DMS79 (cell line): ENCODE measurements at regions not wholly inside any gene's neighbourhood (a gene's known extent, or its start where the extent isn't known, plus 50 kb on each side); places are given as distances from the start of the nearest gene placed in this dataset.

Experiments
- DNase-seq: peaks from one replicate; lab custom pipeline; 2025; lab: John Stamatoyannopoulos, UW

DNA sequence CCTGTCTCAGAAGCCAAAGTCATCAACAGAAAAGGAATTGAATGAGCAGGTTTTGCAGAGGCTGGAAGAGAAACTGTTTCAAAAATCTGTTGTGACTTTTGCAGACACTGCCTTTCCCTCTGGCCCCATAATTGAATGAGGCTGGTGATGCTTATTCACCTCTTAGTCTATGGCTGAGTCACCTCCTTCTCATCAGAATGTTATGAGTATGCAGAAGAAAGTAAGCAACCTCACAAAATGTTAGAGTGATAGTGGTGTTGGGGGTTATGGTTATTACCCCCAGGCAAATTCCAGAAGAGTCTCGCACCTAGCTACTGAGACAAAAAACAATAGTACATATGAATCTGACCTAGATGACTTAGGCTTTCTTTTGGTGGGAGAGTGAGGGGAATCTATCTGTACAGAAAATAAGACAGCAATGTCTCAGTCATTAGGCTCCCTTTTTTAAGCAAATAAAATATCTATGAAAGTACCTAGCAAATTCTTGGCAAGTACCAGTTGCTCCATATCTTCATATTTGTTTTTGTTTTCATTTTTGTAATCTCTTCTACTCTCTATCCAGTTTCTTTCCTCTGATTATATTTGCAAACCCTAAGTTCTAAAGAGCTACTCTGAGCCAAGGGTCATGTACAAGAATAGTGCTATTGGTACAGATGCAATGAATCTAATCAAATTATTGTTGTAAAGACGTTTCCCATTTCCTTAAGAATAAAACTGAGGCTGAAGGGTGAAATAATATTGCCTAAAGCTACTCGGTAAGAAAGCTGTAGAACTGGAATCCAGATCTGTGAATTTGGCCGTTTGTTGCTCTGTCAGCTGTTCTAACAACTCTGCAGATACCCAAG is 498.1 kb upstream of the TNC start:
- no peak for DNase-seq

DNA sequence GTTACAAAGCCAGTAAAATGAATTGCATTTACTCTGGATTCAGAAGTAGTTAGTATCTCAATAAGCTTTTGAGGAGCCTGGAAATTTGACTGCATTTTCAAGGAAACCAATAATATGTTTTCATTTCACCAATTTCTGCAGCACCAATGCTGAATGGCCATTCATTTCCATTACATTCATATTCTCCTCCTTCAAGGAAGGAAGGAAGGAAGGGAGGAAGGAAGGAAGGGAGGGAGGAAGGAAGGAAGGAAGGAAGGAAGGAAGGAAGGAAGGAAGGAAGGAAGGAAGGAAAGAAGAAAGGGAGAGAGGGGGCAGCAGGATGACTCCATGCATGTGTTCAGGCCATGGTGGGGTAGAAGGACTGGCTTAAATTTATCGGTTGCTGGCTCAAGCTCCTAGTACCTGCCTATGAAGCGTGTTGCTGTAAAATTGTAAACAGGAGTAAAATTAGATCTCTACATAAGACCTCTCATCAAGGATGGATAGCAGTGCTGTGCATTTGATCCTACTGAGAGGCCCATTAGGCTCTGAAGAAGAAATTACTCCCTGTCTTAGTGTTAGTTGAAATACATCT is 498.8 kb upstream of the TNC start:
- DNase-seq = no peak

DNA sequence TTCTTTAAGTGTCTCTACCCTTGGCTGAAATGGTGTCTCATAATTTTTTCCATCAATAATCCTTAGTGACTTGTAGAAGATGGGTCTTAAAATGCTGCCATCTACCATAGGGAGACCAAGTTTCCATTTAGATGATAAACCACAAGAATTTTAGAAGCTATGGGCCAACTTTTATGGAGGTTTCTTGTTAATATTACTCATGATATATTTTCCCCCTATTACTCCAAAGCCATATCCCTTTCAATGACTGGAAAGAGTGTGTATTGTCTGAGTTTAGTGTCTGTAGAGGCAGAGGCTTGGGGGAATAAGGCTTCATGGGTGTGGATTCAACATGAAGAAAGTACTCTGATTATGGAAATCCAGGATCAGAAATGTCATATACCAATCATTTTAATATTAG is 507.3 kb upstream of the TNC start:
- DNase-seq = no peak

DNA sequence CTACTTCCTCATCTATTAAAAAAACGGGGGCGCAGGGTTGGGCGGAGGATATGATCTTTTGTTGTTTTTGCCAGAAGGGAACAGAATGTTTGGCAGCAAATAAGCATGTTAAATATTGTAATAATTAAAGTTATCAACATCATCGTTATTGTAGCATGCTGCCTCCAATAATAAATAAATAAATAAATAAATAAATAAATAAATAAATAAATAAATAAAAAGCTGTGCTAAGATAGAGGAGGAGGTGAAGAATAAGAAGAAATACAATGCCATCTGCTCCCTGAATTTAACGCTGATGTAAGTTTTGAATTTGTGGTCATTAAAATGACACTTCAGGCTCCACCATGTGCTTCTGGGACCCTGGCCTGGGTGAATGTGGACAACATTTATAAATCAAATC is 508.0 kb upstream of the TNC start:
- no peak for DNase-seq

DNA sequence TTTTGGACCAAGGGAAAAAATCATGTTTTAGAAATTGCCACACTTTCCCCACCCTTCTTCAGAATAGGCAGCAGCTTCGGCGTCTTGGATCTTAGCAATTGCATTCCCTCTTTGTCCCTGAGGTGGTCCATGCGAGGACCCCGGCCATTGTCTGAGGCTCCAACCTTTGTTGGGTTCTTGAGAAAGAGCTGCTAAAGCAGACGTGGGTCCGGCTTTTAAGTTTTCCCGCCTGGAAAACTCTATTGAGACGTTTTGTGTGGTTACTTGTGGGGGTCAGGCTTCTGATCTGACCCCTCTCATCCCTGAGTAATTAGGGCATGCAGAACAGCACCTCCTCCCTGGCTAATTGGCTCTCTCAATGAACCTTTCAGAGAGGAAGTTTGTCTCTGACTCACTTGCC is 509.6 kb upstream of the TNC start:
- DNase-seq = no peak

DNA sequence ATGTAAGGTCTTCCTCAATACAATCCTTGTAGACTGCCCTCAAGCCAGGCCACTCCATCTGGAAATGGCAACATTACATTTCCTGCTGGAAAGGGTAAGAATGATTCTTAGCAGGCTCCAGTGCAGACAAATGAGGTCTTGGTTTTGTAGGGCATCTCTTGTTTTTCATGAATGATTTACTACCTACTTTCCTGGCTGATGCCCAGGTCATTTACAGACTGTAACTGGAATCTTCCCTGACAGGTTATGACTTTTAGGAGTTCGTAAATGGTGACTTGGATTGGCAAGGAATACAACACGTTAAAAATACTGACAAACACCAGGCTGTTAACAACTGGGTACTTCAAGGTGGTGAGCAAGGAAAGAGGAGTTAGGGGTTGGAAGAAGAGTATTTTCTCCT is 510.5 kb upstream of the TNC start:
- DNase-seq = no peak

DNA sequence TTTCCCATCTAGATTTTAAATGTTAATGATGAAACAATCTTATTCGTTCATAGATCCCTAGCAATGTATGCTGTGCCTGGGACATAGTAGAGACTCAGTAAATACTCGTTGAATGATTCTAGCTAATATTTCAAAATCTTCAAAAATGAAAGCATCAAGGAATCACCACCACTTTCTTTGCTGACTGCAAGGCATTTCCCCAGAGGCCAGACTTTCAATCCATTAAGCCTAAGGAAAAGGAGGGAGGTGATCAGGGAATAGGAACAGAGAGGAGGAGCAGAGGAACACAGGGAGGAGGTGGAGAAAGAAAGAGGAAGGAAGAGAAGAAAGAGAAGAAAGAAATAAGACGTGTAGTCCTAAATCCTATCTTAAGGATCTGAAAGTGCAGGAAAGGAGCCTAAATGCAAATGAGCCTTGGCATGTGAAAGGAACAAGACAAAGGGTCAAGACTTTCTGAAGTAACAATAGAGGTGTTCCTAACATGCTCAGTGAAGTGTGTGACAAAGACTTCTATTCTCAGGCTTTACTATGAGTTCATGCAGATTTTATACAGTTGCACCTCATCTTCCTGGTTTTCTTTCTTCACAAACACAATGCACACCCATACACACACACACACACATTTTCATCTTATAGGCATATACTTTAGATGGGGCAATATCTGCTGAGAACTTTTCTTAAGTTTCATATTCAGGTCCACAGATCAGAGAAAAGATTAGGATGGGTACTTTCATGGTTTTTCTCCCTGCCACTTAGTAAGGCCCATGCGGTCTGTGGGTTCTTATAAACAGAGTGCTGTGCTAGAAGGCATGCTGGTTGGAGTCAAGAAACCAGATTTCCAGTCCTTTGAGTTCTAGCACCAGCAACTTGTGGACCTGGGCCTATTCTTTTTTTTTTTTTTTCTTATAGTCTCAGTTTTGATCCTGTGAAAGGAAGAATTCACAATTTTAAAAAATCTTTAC is 512.2 kb upstream of the TNC start:
- DNase-seq = no peak

DNA sequence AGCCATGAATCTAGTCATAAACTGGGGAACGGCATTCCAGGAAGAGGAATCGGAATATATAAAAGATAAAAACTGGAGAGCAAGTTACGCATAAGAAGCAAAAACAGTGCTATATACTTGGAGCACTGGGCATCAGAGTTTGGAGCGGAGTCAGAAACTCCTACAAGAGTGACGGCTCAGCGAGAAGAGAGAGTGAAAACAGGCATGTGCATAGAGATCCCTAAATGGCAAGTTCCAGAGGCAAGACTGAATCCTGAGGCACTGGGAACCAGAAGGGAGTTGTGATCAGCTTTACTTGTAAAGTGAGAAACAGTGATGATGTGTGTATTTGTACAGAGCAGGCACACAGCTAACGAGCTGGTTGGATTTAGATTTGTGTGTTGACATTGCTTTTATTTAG is 514.4 kb upstream of the TNC start:
- DNase-seq = no peak

DNA sequence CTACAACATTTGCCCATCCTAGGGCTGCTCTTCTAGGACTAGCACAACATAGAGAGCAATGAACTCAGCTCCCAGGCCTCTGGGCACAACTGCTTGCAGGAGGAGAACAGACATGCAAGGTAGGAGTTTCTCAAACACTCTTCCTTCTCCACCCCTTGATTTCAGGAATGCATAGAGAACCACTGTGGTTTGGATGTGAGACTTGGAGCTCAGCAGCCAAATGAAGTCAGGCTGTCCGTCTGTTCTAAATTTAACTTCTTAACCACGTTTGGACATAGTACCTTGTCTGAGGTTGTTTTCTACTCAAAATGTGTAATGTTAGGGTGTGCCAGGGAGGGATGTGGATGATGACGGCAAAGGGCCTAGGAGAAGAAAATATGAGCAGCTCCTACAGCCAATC is 515.1 kb upstream of the TNC start:
- DNase-seq = no peak

DNA sequence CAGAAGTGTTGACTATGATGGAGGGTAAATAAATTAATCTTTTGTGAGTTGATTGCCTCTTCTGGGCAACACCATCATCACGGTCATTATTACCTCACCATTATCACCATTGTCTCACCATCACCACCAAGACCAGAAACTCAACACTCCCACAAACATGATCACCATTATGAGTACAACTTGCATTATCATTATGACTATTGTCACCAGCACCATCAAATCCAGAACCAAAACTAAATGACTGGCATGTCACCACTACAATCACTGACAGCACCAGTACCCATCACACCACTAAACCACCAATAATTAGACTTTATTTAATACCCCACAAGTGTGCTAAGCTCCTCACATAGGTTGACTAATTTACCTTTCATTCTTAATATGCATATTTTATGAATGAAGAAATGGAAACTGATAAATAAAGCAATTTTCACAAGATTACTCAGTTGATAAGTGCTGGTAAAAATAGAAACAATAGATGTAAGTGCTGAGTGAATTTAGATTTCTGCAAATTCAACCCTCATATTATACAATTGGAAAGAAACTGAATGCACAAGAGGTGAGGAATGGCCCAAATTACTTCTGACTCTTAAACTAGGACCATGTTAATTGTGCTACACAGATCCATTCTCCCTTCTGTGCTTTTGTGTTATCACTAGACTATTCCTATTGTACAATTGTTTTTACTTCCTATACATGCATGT is 517.8 kb upstream of the PAPPA start:
- no peak for DNase-seq

DNA sequence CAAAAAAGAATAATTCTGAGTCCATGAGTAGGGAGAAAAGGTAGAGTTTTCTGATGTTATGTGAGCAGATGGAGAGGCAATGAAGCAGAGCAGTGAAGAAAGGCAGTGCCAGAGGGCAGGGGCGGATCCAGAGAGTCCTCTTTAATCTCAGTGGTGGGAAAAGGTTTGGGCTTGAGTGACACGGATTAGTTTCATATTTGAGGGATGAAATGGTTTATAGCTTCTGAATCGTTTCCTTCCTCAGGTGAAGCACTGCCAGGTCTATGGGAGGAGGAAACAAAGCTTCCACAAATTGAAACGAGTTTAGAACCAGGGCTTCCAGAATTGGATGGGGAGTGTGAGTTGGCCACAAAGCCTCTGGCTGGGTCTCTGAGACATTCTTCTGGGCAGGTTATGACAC is 517.0 kb upstream of the PAPPA start:
- no peak for DNase-seq

DNA sequence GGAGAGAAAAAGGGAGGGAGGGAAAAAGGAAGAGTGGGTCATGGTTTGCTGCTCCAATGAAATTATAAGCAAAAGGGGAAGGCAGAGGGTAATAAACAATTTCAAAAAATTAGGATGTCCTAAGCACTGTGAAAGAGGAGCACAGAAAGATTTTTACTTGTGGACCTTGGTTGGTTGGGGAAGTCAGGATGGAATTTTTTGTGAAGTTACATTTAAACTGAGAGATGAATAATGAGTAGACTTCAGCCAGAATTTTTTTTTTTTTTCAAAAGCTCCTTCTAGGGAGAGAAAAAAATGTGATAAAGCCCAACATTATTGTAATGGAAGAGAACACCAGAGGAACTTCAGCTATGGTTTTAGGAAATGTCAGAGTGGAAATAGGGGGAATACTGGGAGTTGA is 515.9 kb upstream of the PAPPA start:
- DNase-seq = no peak

DNA sequence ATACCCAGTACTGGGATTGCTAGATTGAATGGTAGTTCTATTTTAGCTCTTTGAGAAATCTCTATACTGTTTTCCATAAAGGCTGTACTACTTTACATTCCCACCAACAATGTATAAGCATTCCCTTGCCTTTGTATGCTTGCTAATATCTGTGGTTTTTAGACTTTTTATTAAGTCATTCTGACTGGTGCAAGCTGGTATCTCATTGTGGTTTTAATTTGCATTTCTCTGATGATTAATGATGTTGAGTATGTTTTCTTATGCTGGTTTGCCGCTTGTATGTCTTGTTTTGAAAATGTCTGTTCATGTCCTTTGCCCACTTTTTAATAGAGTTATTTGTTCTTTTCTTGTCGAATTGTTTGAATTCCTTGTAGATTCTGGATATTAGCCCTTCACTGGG is 512.7 kb upstream of the PAPPA start:
- DNase-seq = no peak

DNA sequence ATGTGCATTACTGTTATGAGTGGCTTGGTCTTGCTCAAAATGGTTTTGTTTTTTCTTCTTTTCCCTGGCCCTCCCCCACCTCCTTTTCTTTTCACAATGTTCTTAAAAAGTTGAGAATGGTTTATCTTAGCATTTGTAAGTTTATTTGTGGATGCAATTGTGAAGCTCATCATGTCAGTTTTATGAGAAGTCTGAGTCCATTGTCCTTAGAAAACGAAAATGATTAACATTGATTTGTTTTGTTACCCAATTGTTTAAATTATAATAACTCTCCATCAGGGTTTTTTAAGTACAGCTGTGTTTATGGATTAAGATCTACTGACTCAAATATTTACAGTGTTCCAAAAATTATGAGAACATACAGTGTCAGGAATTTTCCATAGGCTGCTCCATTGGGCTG is 511.3 kb upstream of the PAPPA start:
- no peak for DNase-seq

DNA sequence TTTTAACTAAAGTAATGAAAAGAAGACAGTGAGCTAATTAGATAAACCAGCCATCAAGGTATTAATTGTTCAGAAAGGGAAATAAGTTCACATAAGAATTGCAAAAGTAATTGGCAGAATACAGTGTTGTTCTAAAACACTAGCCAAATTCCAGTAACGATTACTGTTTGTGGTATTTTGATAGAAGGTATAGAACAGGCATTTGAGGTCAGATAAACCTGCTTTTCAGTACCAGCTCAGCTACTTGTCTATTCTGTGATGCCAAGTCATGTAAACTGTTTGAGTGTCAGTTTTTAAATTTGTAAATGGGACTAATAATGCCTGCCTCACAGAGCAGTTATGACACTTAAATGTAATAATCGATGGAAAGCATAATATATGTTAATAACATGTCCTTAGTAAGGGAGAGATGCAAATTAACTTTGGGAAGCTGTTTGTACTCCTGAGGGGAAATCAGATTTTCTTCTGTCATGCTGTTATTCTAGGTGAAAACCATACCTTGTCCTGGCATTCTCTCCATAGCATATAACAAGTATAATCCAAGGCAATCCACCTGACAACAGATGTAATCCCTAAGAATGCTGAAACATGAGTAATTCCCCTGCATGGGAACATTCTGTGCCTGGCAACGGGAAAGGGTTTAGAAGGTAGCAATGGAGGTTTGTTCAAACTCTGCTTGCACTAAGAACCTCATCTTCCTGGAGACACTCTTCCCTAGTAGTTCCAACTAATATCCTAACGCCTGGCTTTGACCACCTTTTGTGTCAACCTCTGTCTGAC is 509.5 kb upstream of the PAPPA start:
- DNase-seq = no peak

DNA sequence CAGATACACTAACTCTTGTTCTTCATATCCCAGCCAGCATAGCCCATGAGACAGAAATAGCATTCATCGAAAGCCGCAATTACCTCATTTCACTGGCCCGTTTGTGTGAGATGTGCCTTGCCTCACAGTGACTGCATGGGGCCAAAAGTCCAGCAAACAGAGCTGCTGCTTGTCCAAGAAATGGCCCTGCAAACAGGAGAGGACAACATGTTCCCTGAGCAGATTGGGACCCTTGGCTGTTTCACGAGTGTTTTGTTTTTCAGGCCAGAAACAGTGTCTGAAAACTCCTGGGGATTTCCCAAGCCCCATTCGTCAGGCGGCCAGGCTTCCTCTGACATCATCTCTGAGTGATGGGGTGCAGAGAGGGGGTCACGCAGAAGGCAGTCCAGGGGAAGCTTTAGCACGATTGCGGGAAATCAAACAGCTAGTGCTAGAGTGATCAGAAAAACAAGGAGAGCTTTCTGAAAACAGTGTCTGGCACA is 503.6 kb upstream of the PAPPA start:
- DNase-seq = no peak

DNA sequence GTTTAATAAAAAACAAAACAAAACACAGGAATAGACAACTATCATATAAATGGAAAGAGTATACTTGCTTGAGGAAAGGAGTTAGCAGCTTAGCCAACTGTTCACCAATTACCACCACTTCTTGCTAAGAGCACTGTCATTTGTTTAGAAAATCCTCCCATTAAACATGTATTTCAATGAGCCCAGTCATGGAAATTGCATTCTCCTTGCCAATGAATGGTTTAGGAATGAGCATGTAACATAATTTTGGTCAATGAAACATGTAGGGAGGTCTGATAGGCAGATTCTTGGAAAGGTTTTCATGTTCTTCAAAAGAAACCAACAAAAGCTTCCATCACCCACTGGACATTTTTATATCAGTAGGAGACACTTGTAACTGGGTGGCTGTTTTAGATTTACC is 502.8 kb upstream of the PAPPA start:
- DNase-seq = no peak

DNA sequence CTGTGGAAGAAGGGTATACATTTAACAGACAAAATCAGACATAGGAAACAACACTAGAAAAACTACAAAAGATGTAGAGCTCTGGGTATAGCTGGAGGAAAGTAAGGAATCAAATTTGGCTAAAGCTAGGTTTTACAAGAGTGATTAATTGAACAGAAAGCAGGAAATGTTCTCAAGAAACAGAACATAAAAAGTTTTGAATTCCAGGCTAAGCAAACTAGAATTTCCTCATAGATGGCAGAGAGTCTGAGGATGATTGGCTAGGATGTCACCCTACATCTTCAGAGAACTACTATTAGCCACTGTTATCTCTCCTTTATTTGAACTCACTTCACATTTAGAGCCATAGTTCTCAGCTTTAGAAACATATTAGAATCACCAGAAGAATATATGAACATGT is 502.1 kb upstream of the PAPPA start:
- no peak for DNase-seq

DNA sequence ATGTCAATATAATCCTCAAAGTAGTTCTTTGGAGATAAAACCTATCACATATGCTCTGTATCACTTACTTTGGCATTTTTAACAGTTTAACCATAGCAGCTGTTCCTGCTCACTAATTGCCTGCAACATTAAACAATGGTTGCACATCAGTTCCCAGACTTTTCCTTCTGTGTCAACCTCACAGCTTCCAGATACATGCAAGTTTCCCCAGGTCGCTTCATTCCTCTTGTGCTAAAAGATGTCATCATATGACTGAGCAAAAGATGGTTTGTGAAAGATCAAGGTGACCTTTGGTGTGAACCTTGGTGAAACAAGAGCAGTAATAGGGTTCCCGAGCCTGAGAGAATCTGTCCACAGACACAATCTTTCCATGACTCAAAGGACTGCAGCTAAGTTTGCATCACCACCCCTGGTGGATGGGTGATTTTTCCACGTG is 500.4 kb upstream of the PAPPA start:
- DNase-seq = no peak

DNA sequence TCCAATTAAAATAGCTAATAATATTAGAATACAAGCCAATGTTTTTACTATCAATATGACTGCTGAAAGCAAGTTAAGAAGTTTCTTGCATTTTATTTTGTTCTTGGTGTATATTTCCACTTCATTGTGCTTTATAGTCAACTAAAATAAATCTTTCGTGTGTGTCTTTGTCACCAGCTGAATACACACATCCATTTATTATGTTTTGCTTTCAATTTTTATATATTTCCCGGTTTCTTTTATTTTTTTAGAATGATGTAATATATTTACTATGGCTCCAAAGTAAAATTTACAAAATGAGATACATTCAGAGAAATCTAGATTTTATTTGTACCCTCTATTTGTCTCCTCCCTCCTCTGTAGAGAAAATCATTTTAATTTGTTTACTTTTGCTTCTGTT is 495.9 kb upstream of the PAPPA start:
- DNase-seq = no peak

DNA sequence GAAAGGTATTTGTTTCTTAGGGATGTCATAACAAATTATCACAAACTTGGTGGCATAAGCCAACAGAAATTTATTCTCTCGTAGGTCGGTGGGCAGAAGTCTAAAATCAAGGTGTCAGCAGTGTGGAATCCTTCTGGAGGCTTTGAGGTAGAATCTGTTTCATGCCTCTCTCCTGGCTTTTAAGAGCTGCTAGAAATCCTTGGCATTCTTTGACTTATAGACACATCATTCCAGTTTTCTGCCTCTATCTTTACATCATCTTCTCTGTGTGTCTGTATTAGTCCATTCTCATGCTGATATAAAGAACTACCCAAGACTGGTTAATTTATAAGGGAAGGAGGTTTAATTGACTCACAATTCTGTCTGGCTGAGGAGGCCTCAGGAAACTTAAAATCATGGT is 488.1 kb upstream of the PAPPA start:
- DNase-seq = no peak
